ENCODE measurements at regions not wholly inside any gene's neighbourhood (a gene's known extent, or its start where the extent isn't known, plus 50 kb on each side); places are given as distances from the start of the nearest gene placed in this dataset.
"Not testable (repeated sequence)": the region's sequence is repeated elsewhere in the genome, so short reads cannot be mapped to it uniquely, and the experiment has no call there.

DNA sequence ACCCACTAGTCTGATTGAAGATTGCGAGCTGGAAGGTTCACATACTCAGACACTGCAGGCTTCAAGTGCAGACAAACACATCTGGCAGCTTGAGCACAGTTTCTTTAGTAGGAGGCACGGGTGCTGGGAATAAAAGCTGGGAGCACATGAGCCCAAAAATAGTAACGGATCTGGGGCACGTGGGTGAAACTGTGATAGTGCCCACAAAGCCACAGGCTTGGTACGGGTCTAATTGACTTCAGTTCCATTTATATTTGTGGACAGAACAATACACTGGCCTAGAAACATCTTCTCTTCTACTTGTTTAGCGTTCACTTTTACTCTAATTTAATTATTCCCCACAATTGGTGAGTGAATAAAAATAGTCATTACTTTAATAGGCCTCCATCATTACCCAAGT is 2370.7 kb downstream of the PCDH7 start:
- TF ChIP-seq CTCF (IDR thresholded peaks at IDR 0.05): no peak
- no peak for DNase-seq (ENCODE audit: low spot score)
- no peak for ATAC-seq (ENCODE audit: low FRiP score)

DNA sequence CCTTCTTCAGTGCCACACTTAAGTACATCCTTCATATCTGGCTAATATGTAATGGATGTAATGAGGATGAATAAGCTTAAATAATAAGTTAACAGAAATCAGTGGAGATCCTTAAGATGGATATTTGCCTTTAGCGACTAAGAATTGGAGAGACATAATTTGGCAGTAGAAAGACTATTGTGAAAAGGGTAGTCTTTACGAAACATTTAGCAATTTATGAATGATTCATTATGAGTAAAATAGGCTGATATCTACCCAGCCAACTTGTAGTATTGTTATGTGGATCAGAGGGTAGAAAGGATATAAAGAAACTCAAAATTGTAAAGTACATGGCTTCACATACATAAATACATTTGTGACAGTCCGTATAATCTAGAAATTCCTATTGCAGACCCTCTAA is 2371.8 kb downstream of the PCDH7 start:
- ATAC-seq (ENCODE audit: low FRiP score) (no peak), DNase-seq (ENCODE audit: low spot score) (no peak)
- no peak for TF ChIP-seq CTCF (IDR thresholded peaks at IDR 0.05)

DNA sequence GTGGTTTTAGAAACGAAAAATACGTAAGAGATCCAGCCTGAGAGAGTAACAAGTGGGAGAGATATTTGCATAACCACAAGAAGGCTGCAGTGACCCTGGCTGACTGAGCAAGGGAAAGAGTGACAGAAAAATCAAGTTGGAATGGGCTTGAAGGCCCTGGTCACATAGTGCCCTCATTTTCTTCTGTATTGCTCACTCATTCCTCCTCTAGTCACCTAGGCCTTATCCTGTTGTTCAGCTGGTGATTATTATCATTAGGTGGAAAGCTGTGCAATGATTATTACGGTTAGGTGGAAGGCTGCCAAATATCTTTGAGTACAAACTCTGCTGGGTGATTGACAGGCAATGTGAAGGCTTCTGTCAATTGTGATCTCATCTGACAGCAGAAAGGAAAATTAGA is 2384.1 kb downstream of the PCDH7 start:
- DNase-seq (ENCODE audit: low spot score) (no peak), ATAC-seq (ENCODE audit: low FRiP score) (no peak)
- no peak for TF ChIP-seq CTCF (IDR thresholded peaks at IDR 0.05)

- ATAC-seq (ENCODE audit: low FRiP score): no peak
- DNase-seq (ENCODE audit: low spot score): no peak
- TF ChIP-seq CTCF (IDR thresholded peaks at IDR 0.05): no peak
These were observed 2387.6 kb downstream of the PCDH7 start for GRCh38 chr4:33107814-33108213.

GRCh38 chr4:33111117-33111516 is 2390.9 kb downstream of the PCDH7 start:
- no peak for TF ChIP-seq CTCF (IDR thresholded peaks at IDR 0.05)
- DNase-seq (ENCODE audit: low spot score) (no peak), ATAC-seq (ENCODE audit: low FRiP score) (no peak)

- ATAC-seq (ENCODE audit: low FRiP score) (no peak), DNase-seq (ENCODE audit: low spot score) (no peak)
- TF ChIP-seq CTCF (IDR thresholded peaks at IDR 0.05): no peak
These were observed 2396.7 kb downstream of the PCDH7 start for GRCh38 chr4:33116871-33117270.

- DNase-seq (ENCODE audit: low spot score) (no peak), ATAC-seq (ENCODE audit: low FRiP score) (no peak)
- no peak for TF ChIP-seq CTCF (IDR thresholded peaks at IDR 0.05)
These were observed 2405.8 kb downstream of the PCDH7 start for GRCh38 chr4:33126002-33126401.

GRCh38 chr4:33130662-33131061 is 2410.5 kb downstream of the PCDH7 start:
- ATAC-seq (ENCODE audit: low FRiP score); DNase-seq (ENCODE audit: low spot score): not testable (repeated sequence)

Data from omental fat pad (tissue), 3 donors.